Thyroid gland (tissue), 4 donors: ENCODE measurements at regions not wholly inside any gene's neighbourhood (a gene's known extent, or its start where the extent isn't known, plus 50 kb on each side); places are given as distances from the start of the nearest gene placed in this dataset.

ENCODE experiments used
- POLR2A ChIP-seq, 2 donors: fragments of 450-650 bp; IDR thresholded peaks; one replicate each; pipeline ENCODE4 v1.6.1; 2017; ENCODE audit warnings: antibody characterized with exemption in 2 of 2, mild to moderate bottlenecking in 2 of 2, moderate library complexity in 1 of 2
- TF ChIP-seq, protein P1 (sequence below), 6 experiments: fragments of 200-600 bp in 3 of 6; fragments of 450-650 bp in 3 of 6; sonication (generic) in 3 of 6; IDR thresholded peaks; one replicate each; pipeline ENCODE4 v1.5.1; 2016 to 2019; ENCODE audit warnings: antibody characterized with exemption in 6 of 6, mild to moderate bottlenecking in 2 of 6, inconsistent platforms in 1 of 6, moderate library complexity in 1 of 6

DNA sequence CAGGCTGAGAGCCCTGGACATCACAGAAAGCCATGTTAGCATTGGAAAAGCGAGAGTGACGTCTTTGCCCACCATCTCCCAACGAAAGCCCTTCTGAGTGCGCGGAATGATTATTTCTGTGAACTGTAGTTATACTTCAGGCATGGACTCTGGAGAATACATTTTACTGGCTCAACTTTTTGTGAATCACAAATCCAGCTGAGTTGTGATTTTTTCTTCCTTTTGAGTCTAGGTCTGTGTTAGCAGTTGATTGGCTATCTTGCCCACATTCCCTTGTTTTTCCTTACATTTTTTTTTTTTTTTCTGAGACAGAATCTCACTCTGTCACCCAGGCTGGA is 183.1 kb downstream of the INO80D start:
- TF ChIP-seq, protein P1, sequence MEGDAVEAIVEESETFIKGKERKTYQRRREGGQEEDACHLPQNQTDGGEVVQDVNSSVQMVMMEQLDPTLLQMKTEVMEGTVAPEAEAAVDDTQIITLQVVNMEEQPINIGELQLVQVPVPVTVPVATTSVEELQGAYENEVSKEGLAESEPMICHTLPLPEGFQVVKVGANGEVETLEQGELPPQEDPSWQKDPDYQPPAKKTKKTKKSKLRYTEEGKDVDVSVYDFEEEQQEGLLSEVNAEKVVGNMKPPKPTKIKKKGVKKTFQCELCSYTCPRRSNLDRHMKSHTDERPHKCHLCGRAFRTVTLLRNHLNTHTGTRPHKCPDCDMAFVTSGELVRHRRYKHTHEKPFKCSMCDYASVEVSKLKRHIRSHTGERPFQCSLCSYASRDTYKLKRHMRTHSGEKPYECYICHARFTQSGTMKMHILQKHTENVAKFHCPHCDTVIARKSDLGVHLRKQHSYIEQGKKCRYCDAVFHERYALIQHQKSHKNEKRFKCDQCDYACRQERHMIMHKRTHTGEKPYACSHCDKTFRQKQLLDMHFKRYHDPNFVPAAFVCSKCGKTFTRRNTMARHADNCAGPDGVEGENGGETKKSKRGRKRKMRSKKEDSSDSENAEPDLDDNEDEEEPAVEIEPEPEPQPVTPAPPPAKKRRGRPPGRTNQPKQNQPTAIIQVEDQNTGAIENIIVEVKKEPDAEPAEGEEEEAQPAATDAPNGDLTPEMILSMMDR (IDR thresholded peaks at IDR 0.05): no peak
- TF ChIP-seq POLR2A (IDR thresholded peaks at IDR 0.05): no peak
